GM19452 (cell line): ENCODE measurements at regions not wholly inside any gene's neighbourhood (a gene's known extent, or its start where the extent isn't known, plus 50 kb on each side); places are given as distances from the start of the nearest gene placed in this dataset.

ENCODE experiments used
- ATAC-seq: cut with Tn5 transposase; IDR thresholded peaks from one replicate; pipeline ENCODE4 v1.9.1; 2021; ENCODE audit not compliant: unreplicated experiment

DNA sequence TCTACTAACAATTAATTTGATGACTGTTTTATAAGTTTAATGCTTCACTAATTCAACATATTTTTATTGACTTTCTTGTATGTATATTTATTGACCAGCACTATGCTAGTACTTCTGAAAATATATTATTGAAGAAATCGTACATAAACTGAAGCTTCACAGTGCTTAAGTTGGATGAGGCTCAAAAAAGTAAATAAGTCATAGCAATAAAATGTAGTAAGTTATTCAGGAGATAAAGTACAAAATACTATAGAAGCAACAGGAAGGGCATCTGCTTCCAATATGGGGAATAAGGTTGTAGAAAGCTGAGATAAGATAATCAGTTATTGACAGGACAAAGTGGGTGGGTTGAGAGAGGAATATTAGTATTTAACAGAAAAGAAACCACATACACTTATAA, 944.9 kb upstream of the MIR17HG start:
- ATAC-seq, result no peak

DNA sequence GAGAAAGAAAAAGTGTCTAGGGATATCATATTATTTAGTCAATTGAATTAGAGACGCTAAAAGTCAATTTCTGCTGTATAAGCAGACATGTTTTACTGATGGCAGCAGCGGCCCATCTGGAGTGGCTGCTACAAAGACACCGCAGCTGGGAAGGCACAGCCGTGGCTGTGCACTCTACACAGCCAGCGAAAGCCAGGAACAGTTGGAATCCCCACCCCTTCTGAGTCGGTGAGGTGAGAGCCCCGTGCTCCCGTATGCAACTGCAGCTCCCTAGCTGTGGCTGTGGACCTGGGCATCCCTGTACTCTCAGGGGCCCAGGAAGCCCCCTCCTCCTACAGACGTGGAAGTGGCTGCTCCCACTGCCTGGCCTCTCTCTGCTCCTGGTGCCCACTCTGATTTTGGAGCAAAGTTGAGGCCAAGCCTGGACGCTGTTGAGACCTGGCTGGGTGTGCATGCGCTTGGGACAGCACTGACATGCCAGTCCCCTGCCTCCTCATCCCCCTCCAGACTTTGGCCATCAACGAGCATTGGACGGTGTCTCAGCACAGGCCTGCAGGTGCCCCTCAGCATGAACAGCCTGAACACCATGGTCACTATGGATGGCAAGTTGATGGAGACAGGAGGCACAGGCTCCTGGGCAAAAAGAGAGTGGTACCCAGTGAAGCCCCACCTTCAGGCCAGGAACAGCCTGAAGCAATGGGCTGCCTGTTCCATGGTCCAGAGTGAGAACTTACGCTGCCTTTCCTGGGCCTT, 944.0 kb upstream of the MIR17HG start:
- no peak for ATAC-seq

DNA sequence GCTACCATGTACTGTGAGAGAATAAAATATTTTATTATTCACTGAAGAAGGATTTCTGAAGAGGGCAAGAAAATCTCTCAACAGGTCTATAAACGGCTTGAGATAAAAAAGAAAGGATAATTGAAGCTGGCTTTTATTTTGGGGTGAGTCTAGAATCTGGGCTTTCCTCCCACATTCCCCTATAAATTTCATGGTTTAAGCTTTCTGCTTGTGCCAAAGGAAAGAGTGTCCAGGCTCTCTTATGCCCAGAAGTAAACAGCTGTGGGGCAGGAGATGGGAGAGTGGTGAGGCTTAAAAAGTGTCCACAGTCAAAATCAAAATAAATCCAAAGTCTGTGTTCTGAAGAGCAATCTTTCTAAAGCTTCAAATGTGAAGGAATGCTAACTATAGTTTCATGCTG, 942.2 kb upstream of the MIR17HG start:
- ATAC-seq, result no peak

DNA sequence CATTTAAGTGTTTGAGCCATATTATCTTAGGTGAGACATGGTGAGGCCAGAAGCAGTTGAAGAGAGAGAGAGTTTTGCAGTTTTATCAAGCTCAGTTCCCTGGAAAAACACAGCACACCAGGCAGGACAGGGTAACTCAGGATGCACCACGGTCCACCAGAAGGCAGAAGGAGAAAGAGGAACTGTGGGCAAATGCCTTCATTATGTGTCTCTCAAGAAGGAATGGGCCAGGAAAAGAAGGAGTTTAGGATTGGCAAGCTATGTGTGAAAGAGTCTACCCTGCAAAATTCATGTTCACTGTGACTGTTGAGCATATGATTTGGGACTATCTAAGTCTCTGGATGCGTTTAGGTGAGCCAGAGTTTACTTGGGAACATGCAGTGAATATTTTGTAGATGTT, 934.5 kb upstream of the MIR17HG start:
- no peak for ATAC-seq

DNA sequence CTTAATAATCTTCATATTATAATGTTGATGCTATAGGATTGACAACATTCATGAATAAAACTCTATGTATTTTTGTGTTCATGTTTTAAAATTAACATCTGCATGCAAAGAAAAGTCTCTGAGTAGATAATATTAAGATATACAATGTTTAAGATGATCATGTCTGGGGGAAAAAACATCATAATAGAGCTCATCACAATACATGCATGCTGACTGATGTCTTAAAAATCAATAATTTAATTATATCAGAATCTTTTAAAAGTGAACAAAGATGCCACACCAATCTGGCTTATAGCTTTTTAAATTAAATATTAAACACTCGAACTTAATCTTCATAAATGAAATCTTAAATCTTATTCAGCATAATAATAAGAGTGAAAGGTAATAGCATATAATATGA, 933.9 kb upstream of the MIR17HG start:
- no peak for ATAC-seq

DNA sequence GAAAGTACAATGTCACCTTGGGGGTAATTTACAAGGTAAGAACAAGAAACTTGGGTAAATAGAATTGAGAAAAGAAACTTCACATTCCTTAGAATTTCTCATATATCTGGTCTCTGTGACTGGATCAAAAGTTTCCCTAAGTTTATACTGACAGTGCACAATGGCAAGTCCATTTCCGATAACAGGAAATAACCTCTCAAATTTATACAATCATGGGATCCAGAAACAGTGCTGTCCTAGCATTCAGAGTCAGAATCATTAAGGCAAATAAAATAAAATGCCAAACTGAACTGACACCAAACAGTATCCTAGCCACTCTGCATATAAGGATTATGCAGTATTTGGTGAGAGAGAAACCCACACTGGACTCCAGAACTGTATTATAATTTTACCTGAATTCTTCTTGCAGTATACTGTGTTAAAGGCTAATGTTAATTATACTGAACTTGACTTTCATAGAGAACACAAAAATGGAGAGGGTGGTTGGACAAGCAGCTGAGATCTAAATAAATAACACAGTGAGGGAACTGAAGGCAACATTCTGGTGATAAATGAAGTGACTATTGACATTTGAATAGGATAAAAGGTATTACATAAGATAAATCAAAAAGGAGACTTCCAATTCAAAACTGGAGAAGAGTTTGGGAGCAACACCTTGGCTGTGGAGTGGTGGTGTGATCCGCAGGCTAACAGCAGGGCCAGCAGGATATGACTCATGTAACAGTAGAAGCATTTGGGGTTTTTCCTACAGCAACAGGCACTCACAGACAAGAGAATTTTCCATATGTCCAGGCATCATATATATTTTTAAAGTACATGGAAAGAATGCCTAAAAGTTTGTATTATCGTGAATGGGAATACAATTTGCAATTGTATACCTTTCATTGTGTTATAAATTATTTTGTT, 932.5 kb upstream of the MIR17HG start:
- no peak for ATAC-seq

DNA sequence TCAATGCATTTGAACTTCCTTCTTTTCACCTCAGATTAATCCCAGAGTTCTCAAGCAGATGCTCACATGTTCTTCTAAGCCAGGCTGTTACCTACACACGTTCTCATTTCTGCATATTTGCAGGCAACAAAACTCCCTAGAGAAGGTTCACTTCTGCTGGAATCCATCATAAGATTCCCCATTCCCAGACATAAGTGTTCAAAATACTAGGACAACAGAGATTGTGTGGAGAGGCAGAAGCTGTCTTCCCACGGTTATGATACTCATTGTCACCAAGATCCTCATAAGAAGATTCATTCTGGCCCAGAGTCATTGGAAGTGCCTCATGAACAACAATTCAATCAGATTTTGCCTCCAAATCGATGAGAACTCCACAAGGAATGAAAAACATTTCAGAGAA, 931.6 kb upstream of the MIR17HG start:
- no peak for ATAC-seq

DNA sequence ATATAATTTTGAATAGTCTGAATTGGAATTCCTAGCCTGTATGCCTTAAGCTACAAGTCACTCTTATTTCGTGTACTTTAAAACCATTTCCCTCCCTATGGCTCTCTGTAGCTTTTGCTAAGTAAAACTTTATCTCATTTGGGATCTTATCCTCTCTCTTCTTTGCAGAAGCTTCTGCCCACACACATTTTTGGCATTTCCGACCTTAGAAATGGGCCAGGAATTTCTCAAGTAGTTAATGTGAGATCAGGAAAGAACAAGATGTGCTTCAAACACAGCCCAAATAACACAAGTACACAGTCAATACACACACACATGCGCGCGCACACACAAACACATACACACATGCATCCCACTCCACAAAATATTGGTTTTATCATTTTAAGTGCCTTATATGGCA, 931.0 kb upstream of the MIR17HG start:
- ATAC-seq, result no peak

DNA sequence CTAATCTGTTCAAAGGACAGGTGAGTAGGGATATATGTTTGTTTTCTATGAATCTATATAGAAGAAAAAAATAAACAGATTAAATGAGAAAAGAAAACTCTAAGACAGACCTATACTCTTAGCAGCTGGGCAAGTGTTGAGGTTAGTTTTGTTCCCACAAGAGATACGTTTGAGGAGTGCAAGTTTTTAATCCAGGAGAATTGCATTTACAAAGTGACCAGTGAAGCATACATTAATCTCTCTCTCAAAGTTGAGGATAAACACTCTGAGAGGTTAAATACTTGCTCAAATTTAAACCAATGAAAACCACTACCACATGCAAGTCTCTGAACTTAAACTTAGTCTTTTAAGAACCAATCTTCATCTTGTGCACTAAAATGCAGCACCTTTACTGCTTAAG, 930.5 kb upstream of the MIR17HG start:
- no peak for ATAC-seq

DNA sequence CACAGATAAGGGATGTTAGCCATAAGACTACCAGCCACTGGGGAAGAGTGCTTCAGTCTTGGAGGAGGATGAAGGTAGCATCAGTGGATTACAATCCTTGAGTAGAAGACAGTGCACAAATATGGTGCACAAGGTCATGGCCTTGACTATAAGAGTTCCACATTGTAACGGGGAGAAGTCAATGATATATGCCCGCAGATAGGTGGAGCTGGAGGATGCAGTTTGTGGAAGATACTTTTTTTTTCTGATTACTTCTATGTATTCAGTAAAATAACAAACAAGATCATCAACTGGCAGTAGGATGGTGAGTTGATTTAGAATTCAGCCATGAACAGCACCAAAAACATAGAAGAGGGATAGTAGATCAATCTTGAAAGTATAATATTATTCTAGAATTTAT, 926.8 kb upstream of the MIR17HG start:
- no peak for ATAC-seq

DNA sequence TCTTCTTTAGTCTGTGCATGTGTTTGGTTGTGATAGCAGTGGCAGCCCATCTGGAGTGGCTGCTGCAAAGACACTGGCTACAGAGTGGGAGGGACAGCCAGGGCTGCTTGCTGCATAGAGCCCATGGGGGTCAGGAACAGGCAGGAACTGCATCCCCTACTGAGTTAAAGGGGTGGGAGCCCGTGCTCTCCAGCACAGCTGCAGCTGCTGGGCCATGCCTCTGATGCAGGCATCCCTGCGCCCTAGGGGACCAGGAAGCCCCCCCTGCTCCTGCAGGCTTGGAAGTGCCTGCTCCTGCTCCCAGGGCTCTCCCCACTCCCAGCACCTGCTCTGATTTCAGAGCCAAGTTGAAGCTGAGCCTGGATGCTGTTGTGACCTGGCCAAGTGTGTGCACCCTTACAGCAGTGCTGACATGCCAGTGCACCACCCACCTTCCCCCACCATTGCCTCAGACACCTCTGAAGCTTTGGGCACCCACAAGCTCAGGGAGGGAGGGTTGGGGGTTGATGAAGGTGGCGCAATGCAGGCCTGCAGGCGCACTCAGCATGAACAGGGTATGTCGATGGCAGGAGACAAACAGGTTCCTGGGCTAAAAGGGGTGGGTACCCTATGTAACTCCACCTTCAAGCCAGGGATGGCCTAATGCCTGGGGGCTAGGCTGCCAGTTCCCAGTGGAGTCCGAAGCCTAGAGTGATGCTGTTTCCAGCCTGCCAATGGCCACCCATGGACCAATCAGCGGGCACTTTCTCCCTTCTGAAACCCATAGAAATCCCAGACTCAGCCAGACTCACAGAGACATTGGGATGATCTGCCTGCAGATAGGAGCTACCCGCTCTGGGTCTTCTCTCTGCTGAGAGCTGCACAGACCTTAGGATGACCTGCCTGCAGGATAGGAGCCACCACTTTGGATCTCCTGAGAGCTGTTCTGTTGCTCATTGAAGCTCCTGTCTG, 919.9 kb upstream of the MIR17HG start:
- ATAC-seq, result no peak

DNA sequence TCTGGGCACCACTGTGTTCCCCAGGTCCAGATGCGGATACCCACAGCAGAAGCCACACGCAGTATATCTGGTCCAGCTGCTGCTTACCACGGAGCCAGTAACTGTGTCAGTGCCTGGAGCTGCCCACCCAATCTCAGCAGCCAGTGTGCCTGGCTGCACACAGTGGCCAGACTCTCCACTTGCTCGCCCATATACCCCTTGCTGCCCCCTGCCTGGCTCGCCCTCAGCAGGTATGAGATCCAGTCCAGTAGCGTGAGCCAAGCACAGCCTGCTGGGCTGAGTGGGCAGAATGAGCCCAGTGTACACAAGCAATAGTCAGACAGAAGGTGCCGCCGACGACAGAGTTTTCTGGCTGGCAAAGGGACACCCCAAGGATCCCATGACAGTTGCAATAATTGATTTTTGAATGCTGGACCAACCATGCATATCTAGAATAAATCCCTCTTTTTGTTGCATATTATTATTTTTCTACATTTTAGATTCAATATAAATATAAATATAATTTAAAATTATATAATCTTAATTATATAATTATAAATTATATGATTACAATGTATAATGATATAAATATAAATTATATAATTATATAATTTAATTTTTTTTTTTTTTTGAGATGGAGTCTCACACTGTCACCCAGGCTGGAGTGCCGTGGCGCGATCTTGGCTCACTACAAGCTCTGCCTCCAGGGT, 918.8 kb upstream of the MIR17HG start:
- ATAC-seq, result no peak

DNA sequence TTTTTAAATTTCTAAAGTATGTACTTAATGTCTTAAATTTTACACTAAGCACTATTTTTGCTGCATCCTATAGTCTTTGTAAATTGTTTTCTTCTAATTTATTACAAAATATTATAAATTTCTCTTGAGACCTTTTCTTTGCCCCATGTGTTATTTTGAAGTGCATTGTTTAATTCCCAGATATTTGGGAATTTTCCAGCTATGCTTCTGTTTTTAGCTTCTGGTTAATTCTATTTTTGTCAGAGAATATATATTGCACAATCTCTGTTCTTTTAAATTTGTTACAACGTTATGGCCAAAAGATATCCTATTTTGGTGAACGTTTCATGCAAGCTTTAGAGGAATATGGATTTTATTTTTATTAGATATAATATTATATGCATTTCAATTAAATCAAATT, 917.4 kb upstream of the MIR17HG start:
- ATAC-seq, result no peak

DNA sequence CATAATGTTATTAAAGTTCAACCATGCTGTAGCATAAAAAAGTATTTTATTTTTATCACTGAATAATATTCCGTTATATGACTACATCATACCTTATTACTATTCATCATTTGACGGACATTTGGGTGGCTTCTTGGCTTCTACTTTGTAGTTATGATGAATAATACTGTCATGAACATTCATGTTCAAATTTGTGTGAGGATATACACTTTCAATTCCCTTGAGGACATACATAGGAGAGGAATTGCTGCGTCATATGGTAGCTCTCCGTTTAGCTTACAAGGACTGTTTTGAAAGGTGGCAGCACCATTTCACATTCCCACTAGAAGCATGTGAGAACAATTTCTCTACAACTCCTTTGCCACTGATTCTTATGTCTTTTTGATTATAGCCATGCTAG, 910.8 kb upstream of the MIR17HG start:
- no peak for ATAC-seq

DNA sequence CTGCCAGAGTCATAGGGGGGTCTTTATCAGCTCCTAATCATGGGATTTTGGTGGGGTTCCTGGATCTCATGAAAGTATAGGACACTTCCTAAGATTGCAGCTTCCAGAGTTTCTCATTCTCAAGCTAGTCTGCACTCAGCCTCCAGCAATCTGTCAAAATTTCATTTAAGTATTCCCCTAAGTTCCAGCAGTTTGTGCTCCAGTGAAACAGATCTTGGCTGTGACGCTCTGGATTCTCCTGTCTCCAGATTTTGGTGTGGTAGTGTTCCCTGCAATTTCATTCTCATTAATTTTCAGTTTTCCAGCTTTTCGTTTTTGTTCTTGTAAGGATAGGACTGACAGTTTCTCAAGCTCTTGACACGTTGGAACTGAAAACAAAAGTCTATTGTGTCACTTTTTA, 908.9 kb upstream of the MIR17HG start:
- ATAC-seq, result no peak

DNA sequence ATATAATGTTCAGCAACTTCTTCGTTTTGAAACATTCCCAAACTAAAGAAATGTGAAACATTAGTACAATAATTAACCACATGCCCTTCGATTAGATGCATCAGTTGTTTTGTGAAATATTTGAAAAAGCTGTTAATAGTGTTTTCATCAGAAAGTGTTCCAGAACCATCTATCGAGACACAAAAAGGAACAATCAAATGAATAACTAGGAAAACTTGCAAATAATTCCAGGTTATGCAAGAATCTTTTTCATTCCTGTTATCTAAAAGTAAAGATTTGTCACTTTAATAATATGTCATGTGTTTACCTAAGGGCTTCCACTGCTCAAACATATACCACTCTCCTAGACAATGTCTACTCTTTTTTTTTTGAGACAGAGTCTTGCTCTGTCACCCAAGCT, 904.2 kb upstream of the MIR17HG start:
- no peak for ATAC-seq

DNA sequence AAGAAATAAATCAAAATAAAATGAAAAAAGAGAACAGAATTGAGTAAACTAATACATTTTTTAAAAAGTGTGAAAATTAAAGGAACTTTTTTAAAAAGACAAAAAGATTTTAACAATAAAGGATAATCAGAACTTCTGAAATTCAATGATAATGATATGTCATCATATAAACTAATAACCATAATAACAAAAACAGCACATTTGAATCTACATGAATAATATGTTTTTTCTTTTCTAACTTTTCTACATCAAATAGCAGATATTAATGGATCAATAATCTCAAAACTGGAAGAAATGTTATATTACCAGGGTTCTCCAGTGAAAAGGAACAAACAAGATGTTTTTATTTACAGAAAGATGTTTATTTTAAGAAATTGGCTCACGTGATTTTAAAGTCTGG, 903.3 kb upstream of the MIR17HG start:
- ATAC-seq, result no peak

DNA sequence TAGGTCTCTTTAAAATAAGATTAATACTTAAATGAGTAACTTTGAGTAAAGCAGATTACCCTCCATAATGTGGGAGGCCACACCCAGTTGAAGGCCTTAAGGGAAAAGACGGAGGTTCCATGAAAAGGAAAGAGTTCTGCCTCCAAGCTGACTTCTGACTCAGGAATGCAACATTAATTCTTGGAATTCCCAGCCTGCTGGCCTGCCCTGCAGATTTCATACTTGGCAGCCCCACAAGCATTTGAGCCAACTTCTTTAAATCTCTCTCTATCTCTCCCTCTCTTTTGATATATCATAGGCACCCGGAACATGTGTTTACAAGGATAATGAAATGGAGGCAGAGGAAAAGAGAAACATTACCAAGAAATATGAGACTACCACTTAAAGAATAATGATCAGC, 902.3 kb upstream of the MIR17HG start:
- no peak for ATAC-seq

DNA sequence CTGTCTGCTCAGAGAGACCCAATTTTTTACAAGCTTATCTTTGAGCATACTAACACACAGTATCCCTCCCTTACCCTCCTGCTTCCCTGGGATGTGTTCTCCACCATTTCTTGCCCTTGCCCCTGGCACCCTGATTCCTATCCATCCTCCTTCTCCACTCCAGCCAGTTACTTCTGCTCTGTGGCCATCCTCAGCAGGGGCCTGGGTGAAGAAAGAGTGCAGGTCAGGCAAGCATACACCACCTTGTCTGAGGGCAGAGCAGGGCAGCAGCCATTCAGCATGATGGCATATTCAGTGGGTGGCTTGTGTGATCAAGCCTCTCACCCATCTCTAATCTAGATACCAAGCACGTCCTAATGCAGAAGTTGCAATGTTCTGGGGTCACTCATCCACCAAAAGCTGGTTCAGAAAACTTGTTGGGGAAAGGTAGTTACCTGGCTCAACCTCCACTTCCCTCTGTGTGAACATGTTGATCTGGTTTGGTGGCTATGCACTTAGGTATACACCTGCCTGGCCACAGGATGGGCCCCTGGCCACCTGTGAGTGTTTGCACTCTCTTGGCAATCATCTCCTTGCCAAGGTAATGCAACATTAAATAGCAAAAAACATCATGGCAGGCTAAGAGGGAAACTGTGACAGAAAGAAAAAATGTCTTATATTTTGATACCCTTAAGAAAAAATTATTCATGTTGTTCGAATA, 900.3 kb upstream of the MIR17HG start:
- ATAC-seq, result no peak

DNA sequence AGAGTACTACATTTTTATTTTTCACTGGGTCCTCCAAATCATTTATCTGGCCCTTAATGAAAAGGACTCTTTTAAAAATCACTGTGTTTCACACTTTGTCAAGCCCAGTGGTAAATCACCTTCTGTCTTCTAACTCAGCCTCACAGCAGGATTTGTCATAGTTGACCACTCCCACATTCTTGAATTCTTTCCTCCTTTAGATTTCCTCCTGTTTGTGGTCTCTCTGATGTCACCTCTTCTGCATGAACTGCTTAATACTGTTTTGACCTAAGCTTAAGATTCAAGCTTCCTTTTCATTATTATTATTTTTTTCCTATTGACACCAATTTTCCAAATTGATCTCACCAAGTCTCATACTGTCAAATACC, 899.8 kb upstream of the MIR17HG start:
- no peak for ATAC-seq
